ENCODE measurements at regions not wholly inside any gene's neighbourhood (a gene's known extent, or its start where the extent isn't known, plus 50 kb on each side); places are given as distances from the start of the nearest gene placed in this dataset.

DNA sequence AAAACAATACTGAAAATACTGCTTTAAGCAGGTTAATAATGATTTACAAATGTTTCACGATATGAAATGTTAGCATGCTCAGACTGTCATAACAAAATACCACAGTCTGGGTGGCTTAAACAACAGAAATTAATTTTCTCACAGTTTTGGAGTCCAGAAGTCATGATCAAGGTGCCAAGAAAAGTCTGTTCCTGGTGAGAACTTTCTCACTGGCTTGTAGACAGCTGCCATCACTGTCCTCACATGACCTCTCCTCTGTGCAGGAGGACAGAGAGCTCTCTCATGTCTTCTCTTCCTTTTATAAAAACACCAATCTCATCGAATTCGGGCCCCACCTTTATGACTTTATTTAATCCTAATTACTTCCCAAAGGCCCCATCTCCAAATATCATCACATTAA, 426.7 kb downstream of the KLHL13 start:
- peaks cover 0 to 2% (median 0%) of the 10 kb centered on the region in 4 donors for H3K9me3 ChIP-seq (ENCODE audit: control insufficient read depth in 4 of 4, low read length in 3 of 4)
- no peak overlapping the region for H3K27ac ChIP-seq (ENCODE audit: low read depth in 1 of 2, low read length in 2 of 2)
- no peak overlapping the region for H3K4me3 ChIP-seq (ENCODE audit: low read depth in 1 of 3, low read length in 3 of 3)
- H3K9ac ChIP-seq (ENCODE audit: low read depth in 1 of 2, low read length in 2 of 2): no peak overlapping the region
- WGBS: 42% methylated on average over 3 of the region's 3 CpGs
- H3K4me1 ChIP-seq (ENCODE audit: control insufficient read depth in 4 of 4, insufficient read depth in 4 of 4, low read length in 3 of 4): no peaks in the 10 kb centered on the region
- no peak for DNase-seq (ENCODE audit: low spot score)
- TF ChIP-seq JUND (IDR thresholded peaks at IDR 0.05) (no peak), RAD21 (IDR thresholded peaks at IDR 0.05) (no peak), HNF4G (IDR thresholded peaks at IDR 0.05) (no peak)
- no peaks in the 10 kb centered on the region for H3K36me3 ChIP-seq (ENCODE audit: control insufficient read depth in 4 of 4, insufficient read depth in 3 of 4, low read depth in 1 of 4, low read length in 3 of 4)
- no peaks in the 10 kb centered on the region for H3K27me3 ChIP-seq (ENCODE audit: control insufficient read depth in 4 of 4, insufficient read depth in 4 of 4, low read length in 3 of 4)

DNA sequence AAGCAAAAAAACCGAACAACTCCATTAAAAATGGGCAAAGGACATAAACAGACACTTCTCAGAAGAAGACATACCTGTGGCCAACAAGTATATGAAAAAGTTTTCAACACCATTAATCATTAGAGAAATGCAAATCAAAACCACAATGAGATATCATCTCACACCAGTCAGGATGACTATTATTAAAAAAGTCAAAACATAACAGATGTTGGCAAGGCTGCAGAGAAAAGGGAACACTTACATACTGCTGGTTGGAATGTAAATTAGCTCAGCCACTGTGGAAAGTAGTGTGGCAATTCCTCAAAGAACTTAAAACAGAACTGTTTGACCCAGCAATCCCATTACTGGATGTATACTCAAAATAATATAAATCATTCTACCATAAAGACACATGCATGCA, 436.3 kb downstream of the KLHL13 start:
- no peak for DNase-seq (ENCODE audit: low spot score)
- 85% methylated on average over 1 of the region's 1 CpG for WGBS
- Histone ChIP-seq H3K4me1 (ENCODE audit: control insufficient read depth in 4 of 4, insufficient read depth in 4 of 4, low read length in 3 of 4) (no peaks in the 10 kb centered on the region), H3K27me3 (ENCODE audit: control insufficient read depth in 4 of 4, insufficient read depth in 4 of 4, low read length in 3 of 4) (no peaks in the 10 kb centered on the region), H3K4me3 (ENCODE audit: low read depth in 1 of 3, low read length in 3 of 3) (no peak overlapping the region), H3K9ac (ENCODE audit: low read depth in 1 of 2, low read length in 2 of 2) (no peak overlapping the region), H3K36me3 (ENCODE audit: control insufficient read depth in 4 of 4, insufficient read depth in 3 of 4, low read depth in 1 of 4, low read length in 3 of 4) (no peaks in the 10 kb centered on the region), H3K27ac (ENCODE audit: low read depth in 1 of 2, low read length in 2 of 2) (no peak overlapping the region), H3K9me3 (ENCODE audit: control insufficient read depth in 4 of 4, low read length in 3 of 4) (no peaks in the 10 kb centered on the region)
- TF ChIP-seq RXRA (IDR thresholded peaks at IDR 0.05): no peak
- no peak for TF ChIP-seq HNF4G (IDR thresholded peaks at IDR 0.05)
- TF ChIP-seq EGR1 (IDR thresholded peaks at IDR 0.05; ENCODE audit: low read depth in 2 of 2): no peak
- no peak for TF ChIP-seq TAF1 (conservative IDR thresholded peaks at IDR 0.05)
- TF ChIP-seq JUND (IDR thresholded peaks at IDR 0.05): no peak
- TF ChIP-seq, protein P1, sequence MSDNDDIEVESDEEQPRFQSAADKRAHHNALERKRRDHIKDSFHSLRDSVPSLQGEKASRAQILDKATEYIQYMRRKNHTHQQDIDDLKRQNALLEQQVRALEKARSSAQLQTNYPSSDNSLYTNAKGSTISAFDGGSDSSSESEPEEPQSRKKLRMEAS (IDR thresholded peaks at IDR 0.05): no peak
- TF ChIP-seq, protein P2, sequence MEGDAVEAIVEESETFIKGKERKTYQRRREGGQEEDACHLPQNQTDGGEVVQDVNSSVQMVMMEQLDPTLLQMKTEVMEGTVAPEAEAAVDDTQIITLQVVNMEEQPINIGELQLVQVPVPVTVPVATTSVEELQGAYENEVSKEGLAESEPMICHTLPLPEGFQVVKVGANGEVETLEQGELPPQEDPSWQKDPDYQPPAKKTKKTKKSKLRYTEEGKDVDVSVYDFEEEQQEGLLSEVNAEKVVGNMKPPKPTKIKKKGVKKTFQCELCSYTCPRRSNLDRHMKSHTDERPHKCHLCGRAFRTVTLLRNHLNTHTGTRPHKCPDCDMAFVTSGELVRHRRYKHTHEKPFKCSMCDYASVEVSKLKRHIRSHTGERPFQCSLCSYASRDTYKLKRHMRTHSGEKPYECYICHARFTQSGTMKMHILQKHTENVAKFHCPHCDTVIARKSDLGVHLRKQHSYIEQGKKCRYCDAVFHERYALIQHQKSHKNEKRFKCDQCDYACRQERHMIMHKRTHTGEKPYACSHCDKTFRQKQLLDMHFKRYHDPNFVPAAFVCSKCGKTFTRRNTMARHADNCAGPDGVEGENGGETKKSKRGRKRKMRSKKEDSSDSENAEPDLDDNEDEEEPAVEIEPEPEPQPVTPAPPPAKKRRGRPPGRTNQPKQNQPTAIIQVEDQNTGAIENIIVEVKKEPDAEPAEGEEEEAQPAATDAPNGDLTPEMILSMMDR (IDR thresholded peaks at IDR 0.05; ENCODE audit: low read depth, low read length, missing input control): no peak
- TF ChIP-seq, protein P3, sequence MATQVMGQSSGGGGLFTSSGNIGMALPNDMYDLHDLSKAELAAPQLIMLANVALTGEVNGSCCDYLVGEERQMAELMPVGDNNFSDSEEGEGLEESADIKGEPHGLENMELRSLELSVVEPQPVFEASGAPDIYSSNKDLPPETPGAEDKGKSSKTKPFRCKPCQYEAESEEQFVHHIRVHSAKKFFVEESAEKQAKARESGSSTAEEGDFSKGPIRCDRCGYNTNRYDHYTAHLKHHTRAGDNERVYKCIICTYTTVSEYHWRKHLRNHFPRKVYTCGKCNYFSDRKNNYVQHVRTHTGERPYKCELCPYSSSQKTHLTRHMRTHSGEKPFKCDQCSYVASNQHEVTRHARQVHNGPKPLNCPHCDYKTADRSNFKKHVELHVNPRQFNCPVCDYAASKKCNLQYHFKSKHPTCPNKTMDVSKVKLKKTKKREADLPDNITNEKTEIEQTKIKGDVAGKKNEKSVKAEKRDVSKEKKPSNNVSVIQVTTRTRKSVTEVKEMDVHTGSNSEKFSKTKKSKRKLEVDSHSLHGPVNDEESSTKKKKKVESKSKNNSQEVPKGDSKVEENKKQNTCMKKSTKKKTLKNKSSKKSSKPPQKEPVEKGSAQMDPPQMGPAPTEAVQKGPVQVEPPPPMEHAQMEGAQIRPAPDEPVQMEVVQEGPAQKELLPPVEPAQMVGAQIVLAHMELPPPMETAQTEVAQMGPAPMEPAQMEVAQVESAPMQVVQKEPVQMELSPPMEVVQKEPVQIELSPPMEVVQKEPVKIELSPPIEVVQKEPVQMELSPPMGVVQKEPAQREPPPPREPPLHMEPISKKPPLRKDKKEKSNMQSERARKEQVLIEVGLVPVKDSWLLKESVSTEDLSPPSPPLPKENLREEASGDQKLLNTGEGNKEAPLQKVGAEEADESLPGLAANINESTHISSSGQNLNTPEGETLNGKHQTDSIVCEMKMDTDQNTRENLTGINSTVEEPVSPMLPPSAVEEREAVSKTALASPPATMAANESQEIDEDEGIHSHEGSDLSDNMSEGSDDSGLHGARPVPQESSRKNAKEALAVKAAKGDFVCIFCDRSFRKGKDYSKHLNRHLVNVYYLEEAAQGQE (IDR thresholded peaks at IDR 0.05): no peak
- no peak for TF ChIP-seq YY1 (IDR thresholded peaks at IDR 0.05)
- no peak for TF ChIP-seq RAD21 (IDR thresholded peaks at IDR 0.05)
- TF ChIP-seq, protein P4, sequence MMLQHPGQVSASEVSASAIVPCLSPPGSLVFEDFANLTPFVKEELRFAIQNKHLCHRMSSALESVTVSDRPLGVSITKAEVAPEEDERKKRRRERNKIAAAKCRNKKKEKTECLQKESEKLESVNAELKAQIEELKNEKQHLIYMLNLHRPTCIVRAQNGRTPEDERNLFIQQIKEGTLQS (IDR thresholded peaks at IDR 0.05): no peak
- TF ChIP-seq NR2F2 (IDR thresholded peaks at IDR 0.05): no peak
- TF ChIP-seq, protein P5, sequence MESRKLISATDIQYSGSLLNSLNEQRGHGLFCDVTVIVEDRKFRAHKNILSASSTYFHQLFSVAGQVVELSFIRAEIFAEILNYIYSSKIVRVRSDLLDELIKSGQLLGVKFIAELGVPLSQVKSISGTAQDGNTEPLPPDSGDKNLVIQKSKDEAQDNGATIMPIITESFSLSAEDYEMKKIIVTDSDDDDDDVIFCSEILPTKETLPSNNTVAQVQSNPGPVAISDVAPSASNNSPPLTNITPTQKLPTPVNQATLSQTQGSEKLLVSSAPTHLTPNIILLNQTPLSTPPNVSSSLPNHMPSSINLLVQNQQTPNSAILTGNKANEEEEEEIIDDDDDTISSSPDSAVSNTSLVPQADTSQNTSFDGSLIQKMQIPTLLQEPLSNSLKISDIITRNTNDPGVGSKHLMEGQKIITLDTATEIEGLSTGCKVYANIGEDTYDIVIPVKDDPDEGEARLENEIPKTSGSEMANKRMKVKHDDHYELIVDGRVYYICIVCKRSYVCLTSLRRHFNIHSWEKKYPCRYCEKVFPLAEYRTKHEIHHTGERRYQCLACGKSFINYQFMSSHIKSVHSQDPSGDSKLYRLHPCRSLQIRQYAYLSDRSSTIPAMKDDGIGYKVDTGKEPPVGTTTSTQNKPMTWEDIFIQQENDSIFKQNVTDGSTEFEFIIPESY (IDR thresholded peaks at IDR 0.05): no peak
- no peak for TF ChIP-seq GABPA (IDR thresholded peaks at IDR 0.05 in 1 of 2, conservative IDR thresholded peaks at IDR 0.05 in 1 of 2)
- no peak for TF ChIP-seq FOXA2 (IDR thresholded peaks at IDR 0.05)
- no peak for TF ChIP-seq SP1 (IDR thresholded peaks at IDR 0.05)
- no peak for TF ChIP-seq HNF4A (conservative IDR thresholded peaks at IDR 0.05)
- TF ChIP-seq FOXA1 (IDR thresholded peaks at IDR 0.05): no peak
